ENCODE measurements at regions not wholly inside any gene's neighbourhood (a gene's known extent, or its start where the extent isn't known, plus 50 kb on each side); places are given as distances from the start of the nearest gene placed in this dataset.
A peak's percentile ranks its signal among the peaks of the same experiment; 100 is the strongest.

DNA sequence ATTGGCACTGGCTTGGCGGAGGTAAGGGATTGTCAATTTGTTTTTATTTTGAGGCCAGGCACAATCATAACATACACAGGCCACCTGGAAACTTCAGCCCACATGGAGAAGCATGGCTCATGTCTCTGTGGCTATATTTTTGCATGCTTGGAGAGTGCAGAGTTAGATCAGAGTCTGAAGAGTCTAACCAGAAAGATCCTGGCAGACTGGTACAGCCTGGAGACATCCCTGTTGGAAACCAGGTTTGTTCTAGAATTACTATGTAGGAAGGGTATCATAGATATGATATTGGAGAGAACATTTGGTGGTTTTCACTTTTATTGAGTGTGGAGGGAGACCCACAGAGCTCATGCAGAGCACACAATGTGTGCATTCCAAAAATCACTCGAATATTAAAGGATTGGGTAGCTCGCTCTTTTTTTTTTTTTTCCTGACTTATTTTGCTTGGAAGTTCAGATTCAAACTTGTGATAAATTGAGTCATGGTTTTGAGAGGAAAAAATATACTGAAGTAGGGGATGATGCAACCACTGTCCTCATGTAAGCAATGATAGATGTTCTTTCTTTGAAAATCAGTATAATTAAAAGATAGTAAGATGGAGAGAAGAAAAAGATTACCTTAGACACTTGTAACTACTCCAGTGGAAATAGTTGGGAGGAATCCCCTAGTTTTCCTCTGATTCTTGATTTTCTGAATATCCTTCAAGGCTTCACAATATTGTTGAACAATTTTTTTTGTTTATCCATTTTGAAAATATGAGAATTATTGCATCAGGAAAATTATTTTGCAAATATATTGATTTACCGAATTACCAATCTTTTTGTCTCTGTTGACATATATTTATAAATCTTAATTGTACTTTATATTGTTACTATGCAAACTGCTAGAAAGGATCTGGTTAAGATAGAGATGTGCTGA, 185.7 kb upstream of the ZEB2 start:
- no peak for DNase-seq
- H3K27me3 ChIP-seq = no peaks in the 10 kb centered on the region
- H3K4me1 ChIP-seq (ENCODE audit: insufficient read depth) = peaks cover 2% of the 10 kb centered on the region
- no peaks in the 10 kb centered on the region for H3K36me3 ChIP-seq
- no peak overlapping the region for H3K27ac ChIP-seq
- intact Hi-C loops (cut with DNase I) = no loop called here
- no peak overlapping the region for H3K4me3 ChIP-seq
- no peaks in the 10 kb centered on the region for H3K9me3 ChIP-seq
- no peak for TF ChIP-seq POLR2A (IDR thresholded peaks at IDR 0.05)
- TF ChIP-seq, protein P1, sequence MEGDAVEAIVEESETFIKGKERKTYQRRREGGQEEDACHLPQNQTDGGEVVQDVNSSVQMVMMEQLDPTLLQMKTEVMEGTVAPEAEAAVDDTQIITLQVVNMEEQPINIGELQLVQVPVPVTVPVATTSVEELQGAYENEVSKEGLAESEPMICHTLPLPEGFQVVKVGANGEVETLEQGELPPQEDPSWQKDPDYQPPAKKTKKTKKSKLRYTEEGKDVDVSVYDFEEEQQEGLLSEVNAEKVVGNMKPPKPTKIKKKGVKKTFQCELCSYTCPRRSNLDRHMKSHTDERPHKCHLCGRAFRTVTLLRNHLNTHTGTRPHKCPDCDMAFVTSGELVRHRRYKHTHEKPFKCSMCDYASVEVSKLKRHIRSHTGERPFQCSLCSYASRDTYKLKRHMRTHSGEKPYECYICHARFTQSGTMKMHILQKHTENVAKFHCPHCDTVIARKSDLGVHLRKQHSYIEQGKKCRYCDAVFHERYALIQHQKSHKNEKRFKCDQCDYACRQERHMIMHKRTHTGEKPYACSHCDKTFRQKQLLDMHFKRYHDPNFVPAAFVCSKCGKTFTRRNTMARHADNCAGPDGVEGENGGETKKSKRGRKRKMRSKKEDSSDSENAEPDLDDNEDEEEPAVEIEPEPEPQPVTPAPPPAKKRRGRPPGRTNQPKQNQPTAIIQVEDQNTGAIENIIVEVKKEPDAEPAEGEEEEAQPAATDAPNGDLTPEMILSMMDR (IDR thresholded peaks at IDR 0.05) = no peak
- TF ChIP-seq EP300 (IDR thresholded peaks at IDR 0.05) = no peak
- 79 to 87% (median 85%) methylated on average over 4 of the region's 4 CpGs for WGBS, 3 donors

DNA sequence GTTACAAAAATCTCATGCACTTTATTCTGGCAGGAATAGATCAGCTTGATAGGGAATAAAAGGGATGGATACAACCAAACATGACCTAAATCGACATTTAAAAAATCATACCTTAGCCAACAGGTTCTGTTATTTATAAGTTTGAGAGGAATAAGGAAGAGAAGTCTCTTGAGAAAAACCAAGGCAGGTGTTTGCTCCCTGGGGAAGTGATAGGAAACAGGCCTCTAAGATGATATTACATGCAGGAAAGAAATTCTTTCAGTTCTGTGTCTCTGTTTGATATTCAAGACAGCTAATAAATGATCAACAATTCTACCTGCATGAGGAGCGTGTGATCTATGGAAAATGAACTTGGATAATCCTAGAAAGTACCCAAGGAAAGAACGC, 184.8 kb upstream of the ZEB2 start:
- WGBS, 3 donors = 93 to 98% (median 98%) methylated on average over 3 of the region's 3 CpGs
- no peak for DNase-seq
- Histone ChIP-seq H3K36me3 (no peaks in the 10 kb centered on the region), H3K27ac (no peak overlapping the region), H3K27me3 (no peaks in the 10 kb centered on the region), H3K4me3 (no peak overlapping the region), H3K9me3 (no peaks in the 10 kb centered on the region), H3K4me1 (ENCODE audit: insufficient read depth) (peaks cover 2% of the 10 kb centered on the region)
- no peak for TF ChIP-seq POLR2A (IDR thresholded peaks at IDR 0.05)
- no peak for TF ChIP-seq EP300 (IDR thresholded peaks at IDR 0.05)
- TF ChIP-seq, protein P1 (IDR thresholded peaks at IDR 0.05) = no peak
- intact Hi-C loops (cut with DNase I) = no loop called here

DNA sequence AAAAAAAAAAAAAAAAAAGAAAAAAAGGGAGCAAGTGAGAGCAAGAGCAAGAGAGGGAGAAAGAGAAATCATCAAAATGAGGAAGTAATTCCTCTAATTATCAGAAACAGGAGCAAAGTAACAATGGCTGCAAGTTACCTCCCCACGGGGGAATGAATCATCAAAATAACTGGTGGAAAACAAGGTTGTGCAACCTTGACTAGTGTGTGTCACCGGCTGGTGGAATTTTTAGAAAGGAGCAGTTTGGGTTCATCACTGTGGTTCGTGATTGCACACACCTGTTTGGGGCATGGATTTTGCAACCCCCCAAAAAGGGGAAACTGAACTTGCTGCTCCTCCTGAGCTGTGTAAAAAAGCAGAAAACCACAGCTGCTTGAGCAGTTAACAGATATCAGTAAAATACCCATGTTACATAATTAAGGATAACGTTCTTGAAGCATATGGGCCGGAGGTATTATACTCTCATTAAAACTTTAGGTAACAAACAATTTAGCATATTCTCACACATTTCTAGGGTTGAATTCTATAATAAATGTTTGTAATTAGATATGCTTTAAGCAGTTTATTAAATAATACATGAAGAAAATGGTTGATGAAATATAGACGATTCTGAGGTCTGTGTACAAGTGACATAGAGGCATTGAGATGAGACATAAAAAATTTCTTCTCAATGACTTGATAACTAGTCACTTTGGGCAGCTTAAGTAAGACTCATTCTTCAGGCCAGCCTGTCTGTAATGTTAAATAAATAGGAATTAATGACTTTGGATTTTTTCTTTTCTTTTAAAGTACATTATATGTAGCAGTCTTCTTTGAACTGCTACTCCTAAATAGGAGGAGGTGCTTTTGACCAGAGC, 184.2 kb upstream of the ZEB2 start:
- DNase-seq = peak in 3 of 5 donors; percentile 20 to 63 (median 31)
- Histone ChIP-seq H3K4me3 (no peak overlapping the region), H3K9me3 (no peaks in the 10 kb centered on the region), H3K36me3 (no peaks in the 10 kb centered on the region), H3K27ac (no peak overlapping the region), H3K27me3 (no peaks in the 10 kb centered on the region), H3K4me1 (ENCODE audit: insufficient read depth) (peaks cover 2% of the 10 kb centered on the region)
- no peak for TF ChIP-seq POLR2A (IDR thresholded peaks at IDR 0.05)
- peak; percentile 23 for TF ChIP-seq EP300 (IDR thresholded peaks at IDR 0.05)
- intact Hi-C loops (cut with DNase I) = no loop called here
- WGBS, 3 donors = 32 to 48% (median 33%) methylated on average over 6 of the region's 6 CpGs

DNA sequence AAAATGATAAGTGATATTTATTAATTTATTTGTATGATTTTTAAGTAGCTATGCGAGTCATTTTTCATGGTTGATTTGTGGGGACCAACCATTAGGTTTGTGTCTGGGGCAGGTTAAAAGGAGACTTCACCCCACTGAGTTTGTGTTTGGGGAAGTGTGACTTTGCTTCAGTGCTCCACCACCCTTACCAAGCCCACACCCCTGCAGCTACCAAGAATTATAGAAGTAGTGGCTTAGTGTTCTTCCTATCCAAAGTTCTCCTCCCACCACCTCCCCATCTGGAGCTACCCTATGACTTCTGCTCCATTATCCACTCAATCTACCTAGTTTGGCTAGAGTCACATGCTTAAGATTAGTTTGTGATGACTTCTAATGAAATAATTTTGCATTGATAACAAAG, 182.1 kb upstream of the ZEB2 start:
- TF ChIP-seq, protein P1 (IDR thresholded peaks at IDR 0.05) = no peak
- TF ChIP-seq EP300 (IDR thresholded peaks at IDR 0.05) = no peak
- TF ChIP-seq POLR2A (IDR thresholded peaks at IDR 0.05) = no peak
- H3K36me3 ChIP-seq = no peaks in the 10 kb centered on the region
- H3K27me3 ChIP-seq = no peaks in the 10 kb centered on the region
- H3K27ac ChIP-seq = no peak overlapping the region
- no peak overlapping the region for H3K4me3 ChIP-seq
- no peak for DNase-seq
- no peaks in the 10 kb centered on the region for H3K9me3 ChIP-seq
- intact Hi-C loops (cut with DNase I) = no loop called here
- 93 to 95% (median 93%) methylated on average over 1 of the region's 1 CpG for WGBS, 3 donors
- peaks cover 2% of the 10 kb centered on the region for H3K4me1 ChIP-seq (ENCODE audit: insufficient read depth)
